ENCODE measurements at regions not wholly inside any gene's neighbourhood (a gene's known extent, or its start where the extent isn't known, plus 50 kb on each side); places are given as distances from the start of the nearest gene placed in this dataset.

DNA sequence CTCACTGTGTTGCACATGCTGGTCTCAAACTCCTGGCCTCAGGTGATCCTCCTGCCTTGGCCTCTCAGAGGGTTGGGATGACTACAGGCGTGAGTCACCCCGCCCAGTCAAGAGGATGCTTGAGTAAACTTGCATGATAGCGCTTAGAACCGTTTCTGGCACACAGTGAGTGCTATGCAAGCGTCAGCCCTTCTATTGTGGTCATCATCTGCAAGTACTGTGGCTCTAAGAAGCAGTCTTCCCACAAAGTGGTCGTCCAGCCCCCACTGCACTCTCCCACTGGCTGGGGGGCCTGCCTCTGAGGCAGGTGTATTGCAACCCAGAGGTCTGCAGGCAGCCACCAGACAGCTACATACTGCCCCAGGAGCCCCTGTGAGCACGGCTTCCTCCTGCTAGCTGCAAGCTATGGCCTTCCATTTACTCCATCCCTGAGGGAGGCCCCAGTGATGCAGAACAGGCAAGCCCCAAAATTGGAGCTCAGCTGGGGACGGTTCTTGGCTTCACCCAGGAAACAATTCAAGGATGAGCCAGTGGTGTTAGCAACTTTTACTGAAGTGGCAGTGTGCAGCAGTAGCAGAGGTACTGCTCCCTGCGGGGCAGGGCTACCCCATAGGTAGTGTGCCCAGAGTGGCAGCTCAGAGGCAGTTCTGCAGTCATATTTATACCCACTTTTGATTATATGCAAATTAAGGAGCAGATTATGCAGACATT, 95.4 kb downstream of the LSM3 start:
- no peak for DNase-seq

DNA sequence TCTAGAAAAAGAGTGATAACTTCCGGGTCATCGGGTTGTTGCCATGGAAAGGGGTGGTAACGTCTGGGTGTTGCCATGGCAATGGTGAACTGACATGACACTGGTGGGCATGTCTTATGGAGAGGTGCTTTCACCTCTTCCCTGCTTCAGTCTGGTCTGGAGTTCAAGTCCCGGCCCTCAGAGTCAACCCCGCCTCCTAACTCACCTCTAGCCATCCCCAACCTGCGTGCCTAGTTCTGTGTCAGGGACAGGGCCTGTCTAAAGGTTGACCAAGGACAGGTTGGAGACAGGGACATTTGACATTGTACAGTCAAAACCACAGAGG, 96.0 kb downstream of the LSM3 start:
- no peak for DNase-seq

DNA sequence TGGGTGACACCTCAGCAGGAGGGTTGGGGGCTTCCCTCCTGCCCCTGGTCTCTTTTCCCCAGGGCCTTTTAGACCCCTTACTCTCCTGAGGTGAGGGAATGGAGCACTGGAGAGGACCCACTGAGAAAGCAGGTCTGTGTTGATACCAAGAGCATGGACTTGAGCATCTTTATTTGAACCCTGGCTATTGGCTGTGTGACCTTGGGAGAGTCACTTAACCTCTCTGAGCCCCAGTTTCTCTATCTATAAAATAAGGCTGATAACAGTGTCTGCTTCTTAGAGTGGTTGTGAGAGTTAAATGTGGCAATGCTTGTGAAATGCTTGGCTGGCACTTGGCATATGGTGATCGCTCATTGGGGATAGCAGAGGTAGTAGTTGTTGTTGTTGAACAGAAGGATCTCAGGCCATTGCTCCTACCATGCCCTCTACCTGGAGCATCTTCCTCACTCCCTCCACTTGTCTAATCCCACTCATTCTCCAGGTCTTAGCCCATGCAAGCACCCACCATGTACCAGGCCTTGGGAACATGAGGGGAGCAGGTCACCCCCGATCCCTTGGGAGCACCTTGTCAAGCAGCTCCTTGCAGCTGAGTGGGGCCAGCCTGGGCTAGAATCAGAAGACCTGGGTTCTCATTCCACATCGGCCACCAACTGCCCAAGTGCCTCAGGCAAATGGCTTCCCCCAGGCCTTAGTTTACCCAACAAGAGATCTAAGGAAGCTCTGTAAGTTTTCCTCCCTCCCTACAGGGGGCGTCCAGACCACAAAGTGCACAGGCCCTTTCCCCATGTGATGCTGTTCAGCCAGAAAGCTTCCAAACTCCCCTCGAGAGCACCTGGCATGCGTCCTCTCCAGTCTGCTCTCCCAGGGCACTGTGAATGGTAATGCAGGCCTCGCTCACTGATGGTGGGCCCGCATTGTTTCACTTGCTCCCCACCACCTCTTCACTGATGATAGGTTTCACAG, 96.7 kb downstream of the LSM3 start:
- no peak for DNase-seq

DNA sequence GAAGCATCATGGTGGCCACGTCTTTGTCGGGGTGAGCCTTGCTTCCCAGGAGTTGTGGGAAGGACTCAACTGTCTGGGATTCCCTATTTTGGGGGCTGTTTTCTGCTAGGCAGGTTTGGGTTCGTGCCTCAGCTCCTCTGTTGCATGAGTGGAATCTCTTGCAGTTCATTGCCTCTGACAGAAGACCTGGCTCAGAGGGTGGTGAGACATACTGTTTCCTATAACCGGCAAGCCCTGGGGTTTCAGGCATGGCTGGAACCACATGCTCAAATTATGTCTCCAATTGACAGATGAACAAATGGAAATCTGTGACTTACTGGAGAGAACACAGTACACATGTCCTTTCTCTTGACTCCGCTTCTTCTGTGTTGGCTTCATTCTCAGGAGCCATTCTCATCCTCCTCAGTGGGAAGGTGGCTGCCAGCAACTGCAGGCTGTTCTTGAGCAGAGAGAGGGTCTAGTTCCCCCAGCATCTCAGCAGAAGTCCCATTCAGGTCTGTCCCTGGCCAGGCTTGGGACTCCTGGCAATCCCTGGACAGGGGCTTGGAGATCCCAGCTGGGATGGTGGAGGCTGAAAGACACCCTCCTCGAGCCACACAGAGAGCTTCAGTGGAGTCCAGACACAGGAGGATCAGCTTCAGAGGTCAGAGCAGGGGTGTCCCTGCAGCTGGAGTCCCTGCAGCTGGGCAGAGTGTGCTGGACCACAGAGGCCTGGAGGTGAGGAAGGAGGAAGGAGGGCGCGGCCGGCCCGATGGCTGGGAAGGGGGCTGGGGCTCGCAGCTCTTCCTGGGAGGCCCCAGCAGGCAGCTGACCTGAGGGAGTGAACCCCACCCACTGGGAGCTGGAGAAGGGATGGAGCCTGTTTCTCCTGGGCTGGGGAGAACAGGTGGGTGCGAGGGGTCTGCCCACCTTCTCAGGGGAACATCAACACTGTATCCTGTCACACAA, 97.6 kb downstream of the LSM3 start:
- DNase-seq: no peak

DNA sequence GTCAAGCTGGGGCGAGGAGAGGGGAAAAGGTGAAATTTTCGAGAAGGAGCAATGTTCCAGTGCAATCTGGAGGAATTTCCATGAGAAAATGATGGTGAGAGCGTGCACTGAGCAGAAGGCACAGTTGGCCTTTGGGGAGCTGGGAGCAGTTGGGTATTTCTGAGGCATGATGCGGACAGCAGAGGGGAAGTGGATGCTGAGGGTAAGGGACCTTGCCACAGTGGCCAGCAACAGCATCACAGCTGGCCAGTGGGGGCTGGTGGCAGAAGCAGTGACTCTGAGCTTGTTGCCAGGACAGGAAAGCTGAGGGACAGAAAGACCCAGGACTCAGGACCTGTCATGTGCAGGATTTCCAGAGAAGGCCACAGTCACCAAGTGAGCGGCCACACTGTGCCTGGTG, 98.9 kb downstream of the LSM3 start:
- no peak for DNase-seq

DNA sequence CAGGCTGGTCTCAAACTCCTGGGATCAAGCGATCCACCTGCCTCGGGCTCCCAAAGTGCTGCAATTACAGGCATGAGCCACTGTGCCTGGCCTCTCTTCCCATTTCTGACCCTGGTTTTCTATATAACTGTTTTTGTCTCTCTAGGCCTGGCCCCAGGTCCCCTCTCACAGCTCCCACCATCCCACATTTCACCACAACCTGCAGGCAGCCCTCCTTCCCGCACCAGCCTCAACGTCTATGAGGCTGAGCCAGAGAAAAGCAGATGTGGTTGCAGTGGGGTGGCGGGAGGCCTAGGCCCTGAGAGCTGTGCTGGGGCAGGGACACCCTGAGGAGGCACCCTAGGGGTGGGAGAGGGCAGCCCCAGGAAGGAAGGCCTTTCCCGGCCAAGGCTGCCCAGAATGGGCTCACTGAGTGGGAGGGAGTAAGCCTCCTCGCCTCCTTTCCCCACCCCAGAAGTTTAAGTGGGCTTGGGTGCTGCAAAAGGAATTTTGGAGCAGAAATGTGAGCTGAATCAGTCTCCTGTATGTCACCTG, 99.7 kb downstream of the LSM3 start:
- DNase-seq: no peak

DNA sequence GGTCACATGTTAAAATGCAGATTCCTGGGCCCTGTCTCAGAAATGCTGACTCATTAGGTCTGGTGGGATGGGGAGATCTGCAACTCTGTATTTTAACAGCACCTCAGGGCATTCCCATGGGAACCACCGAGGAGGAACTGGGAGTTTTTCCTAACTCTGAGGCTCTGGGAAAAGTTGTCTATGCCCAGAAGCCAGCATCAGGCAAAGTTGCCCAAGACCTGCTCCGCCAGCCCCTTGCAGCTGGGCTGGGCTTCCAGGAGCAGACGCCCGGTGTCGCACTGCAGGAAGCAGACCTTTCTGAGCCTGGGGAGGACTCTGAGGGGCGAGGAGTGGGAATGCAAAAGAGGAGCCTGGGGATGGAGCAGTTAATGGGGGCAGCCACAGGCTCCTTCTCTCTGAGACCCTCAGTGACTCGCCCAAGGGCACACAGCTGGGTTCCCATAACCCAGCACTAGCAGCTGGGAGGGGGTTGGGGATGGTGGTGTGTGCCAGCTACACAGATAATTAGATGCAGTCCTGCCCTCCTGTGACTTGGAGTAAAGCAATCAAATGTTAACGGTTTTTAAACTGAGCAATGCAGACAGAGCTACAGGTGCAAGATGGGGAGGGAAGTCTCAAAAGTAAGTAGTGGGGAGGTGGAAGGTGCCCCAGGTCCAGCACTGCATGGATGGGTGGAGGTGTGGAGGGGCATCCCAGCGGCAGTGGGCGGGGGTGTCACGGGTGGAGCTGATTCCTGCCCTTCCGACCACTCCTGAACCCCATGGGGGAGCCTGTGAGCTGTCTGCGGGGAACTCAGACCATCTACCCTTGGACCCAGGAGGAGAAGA, 100.4 kb downstream of the LSM3 start:
- DNase-seq: no peak

DNA sequence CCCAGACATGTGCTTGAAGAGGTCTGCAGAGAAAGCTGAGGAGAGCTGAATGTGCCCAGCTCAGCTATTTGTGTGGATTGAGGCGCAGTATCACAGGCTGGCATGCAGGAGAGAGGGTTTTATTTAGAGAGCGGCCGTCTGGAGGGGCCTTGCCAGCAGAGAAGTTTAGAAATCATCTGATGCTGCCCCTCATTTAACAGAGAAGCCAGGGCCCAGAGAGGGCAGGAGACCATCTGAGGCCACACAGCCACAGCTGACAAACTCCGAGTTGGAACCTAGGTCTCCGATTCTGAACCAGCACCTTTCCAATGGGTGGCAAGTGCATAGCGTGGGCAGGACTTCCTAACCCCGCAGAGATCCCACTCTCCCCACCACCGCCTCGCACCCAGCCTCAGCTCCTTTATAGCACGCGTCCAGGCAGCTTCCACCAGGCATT, 101.0 kb downstream of the LSM3 start:
- no peak for DNase-seq

DNA sequence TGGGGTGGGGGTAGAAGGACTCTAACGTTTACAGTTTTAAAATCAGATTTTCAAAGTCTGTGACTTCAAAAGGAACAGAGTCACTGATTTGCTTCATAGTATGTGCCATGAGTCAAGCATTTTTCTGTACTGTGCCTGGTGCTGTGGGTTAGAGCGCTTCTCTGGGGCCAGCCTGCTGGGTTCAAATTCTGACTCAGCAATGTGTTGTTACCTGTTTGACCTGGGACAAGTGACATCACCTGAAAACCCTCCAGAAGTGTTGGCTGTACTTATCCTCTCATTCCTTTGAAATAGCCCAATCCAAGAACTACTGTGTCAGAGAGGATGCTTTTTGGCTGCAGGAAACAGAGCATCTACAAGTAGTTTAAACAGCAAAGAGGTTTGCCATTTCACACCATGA, 101.7 kb downstream of the LSM3 start:
- DNase-seq: no peak

DNA sequence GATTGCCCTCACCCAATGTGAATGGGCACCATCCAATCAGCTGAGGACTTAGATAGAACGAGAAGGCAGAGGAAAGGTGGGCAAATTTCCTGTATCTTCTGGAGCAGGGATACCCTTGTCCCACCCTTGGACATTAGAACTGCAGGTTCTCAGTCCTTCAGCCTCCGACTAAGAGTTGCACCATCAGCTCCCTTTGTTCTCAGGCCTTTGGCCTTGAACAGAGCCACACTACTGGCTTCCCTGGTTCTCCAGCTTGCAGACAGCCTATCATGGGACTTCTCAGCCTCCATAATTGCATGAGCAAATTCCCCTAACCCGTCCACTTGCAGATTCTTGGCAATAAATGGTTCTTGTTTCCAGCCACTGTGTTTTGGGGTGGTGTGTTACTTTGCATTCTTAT, 102.4 kb downstream of the LSM3 start:
- DNase-seq: no peak

DNA sequence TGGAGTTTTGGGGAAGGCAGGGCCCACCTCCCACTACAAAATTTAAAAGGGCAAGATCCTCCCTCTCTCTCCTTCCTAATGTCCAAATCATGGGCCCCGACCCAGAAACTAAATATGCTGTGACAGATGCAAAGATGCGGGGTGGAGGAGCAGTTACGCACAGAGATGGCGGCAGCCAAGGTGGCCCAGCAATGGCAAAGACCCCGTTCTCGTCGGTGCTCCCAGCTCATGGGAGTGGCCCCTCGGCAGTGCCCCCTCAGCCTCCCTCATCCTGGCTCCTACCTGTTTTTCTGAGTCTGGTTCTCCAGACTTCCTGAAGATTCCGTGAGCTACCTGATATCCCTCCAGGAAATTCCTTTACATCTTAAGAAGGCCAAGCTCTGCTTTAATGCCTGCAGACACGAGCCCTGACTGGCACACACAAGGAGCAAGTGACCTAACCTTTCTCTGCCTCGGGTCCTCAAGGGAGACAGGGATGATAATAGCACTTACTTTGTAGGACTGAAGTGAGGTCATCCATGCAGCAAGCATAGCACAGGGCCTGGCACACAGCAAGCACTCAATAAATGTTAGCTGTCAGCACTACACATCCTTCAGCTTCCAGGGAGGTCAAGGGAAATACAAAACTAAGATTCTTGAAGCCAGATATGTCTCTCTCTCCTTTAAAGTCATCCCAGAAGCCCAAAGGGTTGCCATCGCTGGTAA, 103.5 kb downstream of the LSM3 start:
- no peak for DNase-seq

DNA sequence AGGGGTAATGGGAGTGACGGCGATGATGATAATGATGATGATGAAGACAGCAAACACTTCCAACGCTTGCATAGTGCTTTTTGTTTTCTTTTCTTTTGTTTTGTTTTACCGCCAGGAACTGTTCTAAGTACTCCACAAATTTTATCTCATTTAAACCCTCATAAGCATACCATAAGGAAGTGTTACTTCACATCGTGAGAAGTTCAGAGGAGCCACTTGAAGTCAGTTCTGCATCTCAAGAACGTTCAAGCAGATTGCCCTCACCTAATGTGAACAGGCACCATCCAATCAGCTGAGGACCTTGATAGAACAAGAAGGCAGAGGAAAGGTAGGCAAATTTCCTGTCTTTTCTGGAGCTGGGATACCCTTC, 104.1 kb downstream of the LSM3 start:
- no peak for DNase-seq

DNA sequence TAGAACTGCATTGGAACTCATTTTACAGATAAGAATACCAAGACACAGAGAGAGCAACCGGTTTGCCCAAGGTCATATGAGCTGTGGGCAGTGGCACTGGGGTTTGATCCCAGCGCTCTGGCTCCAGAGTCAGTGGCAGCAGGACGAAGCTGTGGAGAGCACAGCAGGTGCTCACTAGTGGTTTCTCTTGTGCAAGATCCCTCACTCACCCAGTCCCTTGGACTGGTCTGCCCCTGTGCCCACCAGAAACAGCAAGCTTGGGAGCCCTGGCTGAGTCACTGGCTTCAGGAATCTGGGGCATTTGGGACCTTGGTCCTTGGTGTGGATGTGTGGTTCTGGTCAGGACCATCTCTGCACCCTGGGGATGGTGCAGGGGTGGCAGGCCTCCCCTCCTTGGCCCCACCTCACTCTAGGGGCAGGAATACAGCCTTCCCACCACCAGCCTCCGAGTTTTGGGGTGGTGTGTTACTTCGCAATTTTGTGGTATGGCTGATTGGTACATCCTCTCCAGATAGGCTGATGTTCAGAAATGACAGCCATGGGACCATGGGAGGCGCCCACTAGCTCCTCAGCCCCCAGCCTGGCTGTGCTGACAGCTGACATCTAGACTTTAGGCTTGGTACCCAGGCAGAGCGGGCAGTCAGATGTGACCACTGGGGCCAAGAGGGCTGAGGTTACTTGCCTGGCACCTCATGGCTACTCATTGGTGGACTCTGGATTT, 104.6 kb downstream of the LSM3 start:
- no peak for DNase-seq

DNA sequence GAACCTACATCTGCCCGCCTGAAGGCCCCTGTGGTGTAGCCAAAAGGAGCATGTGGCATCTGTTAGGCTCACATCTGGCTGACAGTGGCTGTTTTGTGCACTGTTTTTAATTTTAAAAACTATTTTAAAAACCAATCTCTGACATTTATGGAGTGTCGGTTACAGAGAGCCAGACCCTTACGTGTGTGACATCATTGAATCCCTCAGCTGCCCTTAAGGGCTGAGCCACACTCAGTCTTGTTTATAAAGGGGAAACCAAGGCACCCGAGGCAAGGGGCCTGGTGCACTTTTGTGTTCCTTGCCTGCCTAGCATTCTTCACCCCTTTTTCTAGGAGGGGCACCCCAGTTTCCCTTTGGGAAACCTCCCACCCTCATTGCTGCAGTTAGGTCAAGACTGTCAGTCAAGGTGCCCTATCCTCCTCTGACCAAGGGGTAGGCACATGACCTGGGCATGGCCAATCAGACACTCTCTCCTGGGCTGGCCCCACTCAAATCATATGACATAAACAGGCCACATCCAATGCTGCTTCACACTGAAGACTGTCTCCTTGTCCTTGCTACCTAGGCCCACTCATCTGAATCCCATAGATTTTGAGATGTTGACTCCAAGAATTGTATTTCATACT, 105.3 kb downstream of the LSM3 start:
- DNase-seq: no peak

DNA sequence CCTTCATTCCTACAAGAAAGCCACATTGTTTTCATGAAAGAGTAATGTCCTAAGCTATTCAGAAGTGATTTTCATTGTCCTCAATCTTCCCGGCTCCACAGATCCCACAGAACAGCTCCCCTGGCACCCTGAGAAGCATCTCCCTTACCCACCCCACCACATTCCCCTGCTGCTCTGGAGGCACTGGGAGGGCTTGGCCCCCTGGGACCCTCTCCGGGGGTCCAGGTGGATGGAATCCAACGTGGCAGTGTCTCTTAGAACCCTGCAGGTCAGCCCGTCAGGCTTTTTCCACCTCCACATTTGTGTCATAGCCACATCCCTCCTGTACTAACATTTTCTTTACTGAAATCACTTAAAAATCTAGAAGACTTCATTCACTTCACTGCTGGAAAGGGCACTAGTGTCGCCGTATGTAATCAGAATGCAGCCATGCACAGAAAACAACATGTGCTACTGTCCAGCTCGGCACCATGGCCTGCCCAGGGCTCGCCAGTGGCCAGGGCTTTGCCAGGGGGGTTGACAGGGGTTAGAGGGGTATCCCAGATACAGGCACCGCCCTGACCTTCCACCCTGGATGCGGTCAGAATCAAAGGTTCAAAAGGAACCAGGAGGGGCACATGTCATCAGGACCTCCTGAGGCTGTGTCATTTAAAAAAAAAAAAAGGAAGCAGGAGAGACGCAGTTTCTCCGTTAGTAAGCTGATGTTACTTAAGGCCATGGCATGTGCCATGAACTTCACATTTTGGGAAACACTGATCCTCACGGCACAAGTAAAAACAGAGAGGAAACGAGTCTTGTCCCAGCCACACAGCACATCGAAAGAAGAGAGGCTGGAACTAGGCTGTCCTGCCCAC, 106.3 kb downstream of the LSM3 start:
- no peak for DNase-seq

DNA sequence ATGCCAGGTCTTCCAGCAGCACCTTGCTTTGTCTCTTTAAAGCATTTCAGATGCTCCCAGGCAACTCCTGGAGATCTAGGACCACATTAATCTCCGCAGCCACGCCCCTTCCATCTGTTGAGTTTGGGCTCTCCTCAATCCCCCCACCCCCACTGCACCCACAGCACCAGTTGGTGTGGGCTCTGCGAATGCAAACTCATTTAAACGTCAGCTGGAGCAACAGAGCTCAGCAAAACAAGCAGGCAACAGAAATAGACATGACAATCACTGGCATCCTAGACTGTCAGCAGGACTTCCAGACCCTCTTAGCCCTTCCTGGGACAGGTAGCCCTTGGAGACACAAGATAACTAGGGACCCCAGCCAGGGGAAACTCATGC, 106.9 kb downstream of the LSM3 start:
- DNase-seq: no peak

DNA sequence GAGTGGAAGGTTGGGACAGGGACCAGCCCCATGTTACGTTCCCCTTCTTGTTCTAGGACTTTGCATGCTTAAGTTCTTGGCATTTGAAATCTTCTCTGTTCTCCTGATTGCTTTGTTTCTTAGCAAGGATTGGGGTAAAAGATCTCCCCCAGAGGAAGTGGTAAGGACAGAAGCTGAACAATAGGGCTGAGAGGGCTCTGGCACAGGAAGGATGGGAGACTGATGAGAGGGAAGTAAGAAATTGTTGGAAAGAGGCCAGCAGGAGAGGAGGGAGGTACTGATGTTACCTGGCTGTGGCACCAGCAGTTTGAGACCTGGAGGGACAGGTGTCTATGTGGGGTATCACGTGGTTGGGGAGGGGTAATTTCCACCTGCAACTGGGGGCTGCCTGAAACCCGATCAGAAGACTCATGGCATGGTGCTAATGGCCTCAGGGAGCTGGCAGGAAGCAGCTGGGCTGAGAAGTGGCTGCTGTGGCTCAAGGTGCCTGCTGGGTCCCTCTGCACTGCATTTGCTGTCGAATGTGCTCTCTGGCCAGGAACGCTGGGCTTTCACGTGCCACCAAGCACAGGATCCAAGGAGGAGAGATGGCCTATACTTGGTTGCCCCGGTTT, 108.4 kb downstream of the LSM3 start:
- no peak for DNase-seq

DNA sequence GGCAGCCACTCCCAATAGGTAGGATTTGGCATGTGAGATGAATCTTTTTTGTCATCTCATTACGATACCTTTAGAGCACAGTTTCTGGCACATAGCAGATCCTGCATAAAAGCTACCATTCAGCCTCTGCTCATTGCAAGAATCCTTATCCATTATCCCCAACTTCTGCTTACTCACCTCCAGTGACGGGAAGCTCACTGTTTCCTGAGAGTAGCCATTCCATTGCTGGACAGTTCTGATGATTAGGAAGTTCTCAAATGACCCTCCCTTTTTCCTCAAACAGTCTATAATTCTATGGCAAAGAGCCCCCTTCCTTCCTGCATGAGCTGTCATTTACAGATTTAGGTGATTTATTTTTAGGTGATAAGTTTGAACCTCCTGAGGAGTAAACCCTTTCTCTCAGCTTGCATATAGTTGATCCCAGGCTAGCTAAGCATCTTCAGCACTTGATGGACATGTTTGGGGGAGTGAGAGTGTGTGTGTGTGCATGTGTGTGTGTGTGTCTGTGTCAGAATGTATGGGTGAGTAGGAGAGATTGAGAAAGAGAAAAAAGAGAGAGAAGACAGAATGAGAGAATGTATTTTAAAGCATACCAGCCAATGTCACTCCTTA, 109.7 kb downstream of the LSM3 start:
- no peak for DNase-seq

All from effector CD8-positive, alpha-beta T cell (primary cell).